Osteoblast (primary cell): ENCODE measurements at regions not wholly inside any gene's neighbourhood (a gene's known extent, or its start where the extent isn't known, plus 50 kb on each side); places are given as distances from the start of the nearest gene placed in this dataset.
"Not testable (repeated sequence)": the region's sequence is repeated elsewhere in the genome, so short reads cannot be mapped to it uniquely, and the experiment has no call there.

ENCODE experiments used
- DNase-seq: peaks from one replicate; pipeline ENCODE4 v3.0.0; 2011; ENCODE audit warnings: low spot score, mixed read lengths; ENCODE audit not compliant: insufficient read length; ENCODE audit errors: missing footprints
- H2AFZ ChIP-seq: 2 replicates; pipeline ENCODE4 v1.6.0; 2011; ENCODE audit warnings: mild to moderate bottlenecking, low read length
- H3K27ac ChIP-seq: 2 replicates; pipeline ENCODE4 v1.5.1; 2011; ENCODE audit warnings: mild to moderate bottlenecking, low read depth, low read length, moderate library complexity
- H3K27me3 ChIP-seq: 2 replicates; pipeline ENCODE4 v1.6.0; 2012; ENCODE audit warnings: mild to moderate bottlenecking, control low read depth, inconsistent platforms, low read length, moderate library complexity; ENCODE audit not compliant: insufficient read depth
- H3K36me3 ChIP-seq: 2 replicates; pipeline ENCODE4 v1.5.1; 2011; ENCODE audit warnings: mild to moderate bottlenecking, low read length, control low read depth, moderate library complexity; ENCODE audit not compliant: insufficient read depth
- H3K4me1 ChIP-seq: 2 replicates; pipeline ENCODE4 v1.5.1; 2011; ENCODE audit warnings: mild to moderate bottlenecking, low read length, control low read depth, moderate library complexity; ENCODE audit not compliant: insufficient read depth
- H3K4me2 ChIP-seq: 2 replicates; pipeline ENCODE4 v1.6.0; 2011; ENCODE audit warnings: mild to moderate bottlenecking, low read length; ENCODE audit not compliant: insufficient read depth
- H3K4me3 ChIP-seq: fragments of 200-600 bp; sonication (generic); 3 replicates; pipeline ENCODE4 v1.5.1; 2012; ENCODE audit warnings: mild to moderate bottlenecking, low read length, inconsistent platforms; ENCODE audit not compliant: insufficient read depth
- H3K79me2 ChIP-seq: 2 replicates; pipeline ENCODE4 v1.6.0; 2012; ENCODE audit warnings: mild to moderate bottlenecking, low read length, control low read depth, inconsistent platforms; ENCODE audit not compliant: insufficient read depth
- H3K9me3 ChIP-seq: 2 replicates; pipeline ENCODE4 v1.5.1; 2011; ENCODE audit warnings: low read depth, low read length, control low read depth
- H4K20me1 ChIP-seq: 2 replicates; pipeline ENCODE4 v1.6.0; 2012; ENCODE audit warnings: mild to moderate bottlenecking, low read length, control low read depth; ENCODE audit not compliant: insufficient read depth
- CTCF ChIP-seq: IDR thresholded peaks from 2 replicates; pipeline ENCODE4 v1.5.1; 2011; ENCODE audit warnings: mild to moderate bottlenecking, low read depth, low read length, moderate library complexity; ENCODE audit errors: extremely low read depth

DNA sequence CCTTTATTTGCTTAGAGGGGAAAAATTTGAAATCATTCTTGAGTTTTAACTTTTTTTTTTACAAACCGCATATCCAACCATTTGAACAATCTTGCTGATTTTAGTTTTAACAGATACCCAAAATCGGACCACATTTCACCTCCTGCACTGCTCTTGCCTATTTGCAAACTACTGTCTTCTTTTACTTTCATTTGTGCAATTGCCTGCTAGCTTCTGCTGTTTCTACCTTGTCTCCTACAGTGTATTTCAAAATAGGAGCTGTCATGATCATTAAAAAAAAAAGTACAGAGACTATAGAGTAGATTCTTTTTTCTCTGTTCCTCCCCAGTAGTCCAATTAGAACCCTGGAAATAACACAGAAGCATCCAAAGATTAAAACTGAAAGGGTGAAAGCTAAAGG, 1081.2 kb downstream of the SOCS6 start:
- no peak for TF ChIP-seq CTCF
- Histone ChIP-seq H3K79me2 (no peaks in the 10 kb centered on the region), H3K4me2 (no peak overlapping the region), H3K4me1 (no peaks in the 10 kb centered on the region), H3K36me3 (no peaks in the 10 kb centered on the region), H2AFZ (no peak overlapping the region), H3K27me3 (no peaks in the 10 kb centered on the region), H4K20me1 (no peaks in the 10 kb centered on the region), H3K27ac (no peak overlapping the region), H3K9me3 (peaks cover 2% of the 10 kb centered on the region), H3K4me3 (no peak overlapping the region)
- no peak for DNase-seq

DNA sequence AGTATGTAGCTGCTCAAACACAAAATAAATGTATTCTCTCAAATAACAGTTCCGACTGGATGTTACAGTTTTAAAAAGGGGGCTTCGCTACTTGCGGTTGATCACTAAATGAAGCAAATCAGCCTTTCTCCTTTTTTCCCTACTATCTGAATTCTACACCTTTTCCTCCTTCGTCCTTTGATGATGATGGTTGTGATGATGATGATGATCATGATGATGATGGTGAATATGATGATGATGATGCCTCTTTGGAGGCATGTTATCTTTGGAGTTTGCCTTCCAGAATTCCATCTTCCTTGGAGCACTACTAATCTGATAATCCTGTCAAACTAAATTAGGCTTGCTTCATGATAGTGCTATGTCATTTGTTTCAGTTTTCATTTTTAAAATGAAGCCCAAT, 1073.3 kb downstream of the SOCS6 start:
- no peak for TF ChIP-seq CTCF
- H4K20me1 ChIP-seq, result no peaks in the 10 kb centered on the region
- no peaks in the 10 kb centered on the region for H3K4me1 ChIP-seq
- H3K79me2 ChIP-seq, result no peaks in the 10 kb centered on the region
- no peak for DNase-seq
- H3K27me3 ChIP-seq, result no peaks in the 10 kb centered on the region
- no peak overlapping the region for H3K27ac ChIP-seq
- H3K9me3 ChIP-seq, result no peaks in the 10 kb centered on the region
- H3K4me2 ChIP-seq, result no peak overlapping the region
- H3K36me3 ChIP-seq, result no peaks in the 10 kb centered on the region
- H3K4me3 ChIP-seq, result no peak overlapping the region
- H2AFZ ChIP-seq, result no peak overlapping the region

- not testable (repeated sequence) for H3K27me3 ChIP-seq, H3K9me3 ChIP-seq, H3K79me2 ChIP-seq, H3K4me2 ChIP-seq, DNase-seq, H2AFZ ChIP-seq, H4K20me1 ChIP-seq, H3K36me3 ChIP-seq, H3K4me1 ChIP-seq, H3K4me3 ChIP-seq, H3K27ac ChIP-seq
Measured at GRCh38 chr18:71355599-71355998, 1066.8 kb downstream of the SOCS6 start.

DNA sequence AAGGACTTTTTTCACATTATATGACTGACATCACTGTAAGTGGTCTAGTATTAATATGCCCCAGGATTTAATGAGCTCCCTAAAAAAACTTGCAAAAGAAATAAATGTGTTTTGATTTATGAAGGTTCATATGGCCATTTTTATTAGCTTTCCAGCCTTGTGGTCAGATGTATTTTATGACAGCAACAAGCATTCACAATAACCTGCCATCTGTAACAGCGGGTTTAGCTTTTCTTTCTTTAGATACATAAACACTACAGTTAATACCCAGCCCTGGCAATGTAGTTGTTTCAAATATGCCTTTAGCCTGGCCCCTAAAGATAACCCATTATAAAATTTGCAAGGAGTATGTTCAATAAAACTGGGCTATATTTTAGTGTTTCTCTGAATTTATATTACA, 1063.8 kb downstream of the SOCS6 start:
- no peaks in the 10 kb centered on the region for H3K27me3 ChIP-seq
- no peak overlapping the region for H3K4me2 ChIP-seq
- H2AFZ ChIP-seq, result no peak overlapping the region
- no peak overlapping the region for H3K4me3 ChIP-seq
- no peaks in the 10 kb centered on the region for H4K20me1 ChIP-seq
- DNase-seq, result no peak
- no peak overlapping the region for H3K27ac ChIP-seq
- H3K9me3 ChIP-seq, result no peaks in the 10 kb centered on the region
- no peak for TF ChIP-seq CTCF
- no peaks in the 10 kb centered on the region for H3K4me1 ChIP-seq
- no peaks in the 10 kb centered on the region for H3K79me2 ChIP-seq
- H3K36me3 ChIP-seq, result no peaks in the 10 kb centered on the region
